IMR-90 (cell line): ENCODE measurements at regions not wholly inside any gene's neighbourhood (a gene's known extent, or its start where the extent isn't known, plus 50 kb on each side); places are given as distances from the start of the nearest gene placed in this dataset.

ENCODE experiments used
- ATAC-seq: fragments of 200-7000 bp; cut with Tn5 transposase; 2 replicates; pipeline ENCODE4 v1.9.1; 2020; ENCODE audit warnings: low read depth, mild to moderate bottlenecking, moderate library complexity
- BruUV-seq: library from RNA; stranded (reverse); fragments of 400-500 nt; replicated peaks from 2 replicates; lab custom pipeline; 2021; lab: Mats Ljungman, UMichigan
- CTCF ChIA-PET: fragments of 300-600 bp; formaldehyde crosslinking; extraction: SDS; loops from one replicate; lab custom pipeline; 2021; ENCODE audit warnings: antibody characterized with exemption; lab: Yijun Ruan, JAX
- POLR2A ChIA-PET: fragments of 300-600 bp; sonication (Branson Sonifier 250); formaldehyde crosslinking; loops from one replicate; lab custom pipeline; 2022; ENCODE audit warnings: antibody characterized with exemption; ENCODE audit not compliant: unreplicated experiment; lab: Charles Lee
- DNase-seq: peaks from one replicate; pipeline ENCODE4 v3.0.0; 2013
- H2AFZ ChIP-seq: replicated peaks from 2 replicates; pipeline ENCODE3; 2013; ENCODE audit warnings: low read length, mild to moderate bottlenecking; ENCODE audit not compliant: poor library complexity
- H2AK5ac ChIP-seq: 2 replicates; pipeline ENCODE4 v1.6.1; 2013; ENCODE audit warnings: low read depth, low read length, inconsistent platforms
- H2AK9ac ChIP-seq: replicated peaks from 2 replicates; pipeline ENCODE3; 2013; ENCODE audit warnings: mild to moderate bottlenecking, low read depth, low read length, moderate library complexity; ENCODE audit not compliant: poor library complexity
- H2BK120ac ChIP-seq: 2 replicates; pipeline ENCODE4 v1.6.1; 2013; ENCODE audit warnings: low read depth, low read length, inconsistent platforms
- H2BK15ac ChIP-seq: 3 replicates; pipeline ENCODE4 v1.6.1; 2013; ENCODE audit warnings: low read depth, low read length, inconsistent platforms
- H2BK20ac ChIP-seq: 2 replicates; pipeline ENCODE4 v1.6.1; 2013; ENCODE audit warnings: low read depth, mild to moderate bottlenecking, inconsistent platforms, low read length, moderate library complexity
- H2BK5ac ChIP-seq: 2 replicates; pipeline ENCODE4 v1.6.1; 2013; ENCODE audit warnings: mild to moderate bottlenecking, low read depth, low read length, inconsistent platforms; ENCODE audit not compliant: poor library complexity, severe bottlenecking
- H3K14ac ChIP-seq: replicated peaks from 2 replicates; pipeline ENCODE4 v1.6.1; 2013; ENCODE audit warnings: low read depth, low read length, inconsistent platforms
- H3K18ac ChIP-seq: 2 replicates; pipeline ENCODE4 v1.6.1; 2013; ENCODE audit warnings: low read depth, low read length, control low read depth
- H3K23ac ChIP-seq: 2 replicates; pipeline ENCODE4 v1.6.1; 2013; ENCODE audit warnings: low read depth, low read length, inconsistent platforms
- H3K27ac ChIP-seq: 2 replicates; pipeline ENCODE4 v1.5.1; 2013; ENCODE audit warnings: mild to moderate bottlenecking, control low read depth, low read length; ENCODE audit not compliant: insufficient read depth
- H3K27me3 ChIP-seq: 2 replicates; pipeline ENCODE4 v1.6.1; 2013; ENCODE audit warnings: low read length; ENCODE audit not compliant: control insufficient read depth, insufficient read depth
- H3K36me3 ChIP-seq: 2 replicates; pipeline ENCODE4 v1.6.1; 2013; ENCODE audit warnings: low read length, mixed read lengths; ENCODE audit not compliant: control insufficient read depth, insufficient read depth
- H3K4ac ChIP-seq: 2 replicates; pipeline ENCODE4 v1.6.1; 2013; ENCODE audit warnings: low read depth, low read length, inconsistent platforms
- H3K4me1 ChIP-seq: 2 replicates; pipeline ENCODE4 v1.6.1; 2013; ENCODE audit warnings: low read length, mixed read lengths; ENCODE audit not compliant: control insufficient read depth, insufficient read depth
- H3K4me2 ChIP-seq: 2 replicates; pipeline ENCODE4 v1.6.1; 2013; ENCODE audit warnings: low read depth, mild to moderate bottlenecking, control low read depth, low read length, moderate library complexity
- H3K4me3 ChIP-seq: 2 replicates; pipeline ENCODE4 v1.5.1; 2013; ENCODE audit warnings: low read depth, mild to moderate bottlenecking, control low read depth, low read length, moderate library complexity; ENCODE audit not compliant: insufficient read depth
- H3K56ac ChIP-seq: 2 replicates; pipeline ENCODE4 v1.6.1; 2013; ENCODE audit warnings: low read length, inconsistent platforms; ENCODE audit not compliant: insufficient read depth; ENCODE audit errors: extremely low read depth
- H3K79me1 ChIP-seq, 2 experiments: 2 replicates each; pipeline ENCODE4 v1.6.1; 2013; ENCODE audit warnings: low read length in 2 of 2, inconsistent platforms in 1 of 2, low read depth in 1 of 2
- H3K9ac ChIP-seq: 2 replicates; pipeline ENCODE4 v1.6.1; 2013; ENCODE audit warnings: low read depth, low read length, control low read depth
- H3K9me1 ChIP-seq: 2 replicates; pipeline ENCODE4 v1.6.1; 2013; ENCODE audit warnings: low read length, inconsistent platforms; ENCODE audit not compliant: insufficient read depth
- H3K9me3 ChIP-seq: 2 replicates; pipeline ENCODE4 v1.6.1; 2013; ENCODE audit warnings: low read length; ENCODE audit not compliant: control insufficient read depth, insufficient read depth
- H4K20me1 ChIP-seq: 2 replicates; pipeline ENCODE4 v1.6.1; 2013; ENCODE audit warnings: low read length, inconsistent platforms; ENCODE audit not compliant: insufficient read depth
- H4K5ac ChIP-seq: 2 replicates; pipeline ENCODE4 v1.6.1; 2013; ENCODE audit warnings: mild to moderate bottlenecking, low read depth, low read length, control low read depth
- H4K8ac ChIP-seq, 2 experiments: 2 replicates each; pipeline ENCODE4 v1.6.1; 2013; ENCODE audit warnings: low read depth in 2 of 2, low read length in 2 of 2, control low read depth in 1 of 2, inconsistent platforms in 1 of 2
- H4K91ac ChIP-seq: 2 replicates; pipeline ENCODE4 v1.6.1; 2013; ENCODE audit warnings: low read depth, low read length, inconsistent platforms; ENCODE audit not compliant: insufficient read depth
- CEBPB ChIP-seq: IDR thresholded peaks from 2 replicates; pipeline ENCODE4 v1.6.1; 2012; ENCODE audit warnings: low read depth, low read length, improper control_type of control experiment
- FOS ChIP-seq: fragments of 150-350 bp; IDR thresholded peaks from 2 replicates; pipeline ENCODE4 v1.6.1; 2016; ENCODE audit warnings: low read depth, low read length
- MAFK ChIP-seq: IDR thresholded peaks from 2 replicates; pipeline ENCODE4 v1.6.1; 2012; ENCODE audit warnings: low read depth, low read length, improper control_type of control experiment
- RFX5 ChIP-seq: IDR thresholded peaks from 2 replicates; pipeline ENCODE4 v1.8.0; 2012; ENCODE audit warnings: low read depth, mild to moderate bottlenecking, low read length, moderate library complexity
- WGBS, 2 experiments: methylation state at CpG; one replicate each; pipeline versions ENCODE4 v1.1.5 to v1.1.7; 2013; ENCODE audit warnings: missing lambda C conversion rate in 2 of 2; ENCODE audit not compliant: insufficient read length in 1 of 2; ENCODE audit errors: extremely low coverage in 2 of 2; 5-methylcytosine and 5-hydroxymethylcytosine counted together
- dilution Hi-C: fragments of 300-500 bp; cut with HindIII; formaldehyde crosslinking; loops from one replicate; pipeline ENCODE4 v1.14.3; 2018; ENCODE audit warnings: low sequenced_read_pairs; ENCODE audit not compliant: unreplicated experiment
- in situ Hi-C: fragments of 300-500 bp; cut with MboI; formaldehyde crosslinking; loops from 3 replicates; pipeline ENCODE4 v1.14.3; 2019; ENCODE audit warnings: low sequenced_read_pairs, inconsistent platforms, mixed read lengths
- intact Hi-C: fragments of 100-400 bp; cut with micrococcal nuclease; formaldehyde crosslinking; loops from 2 replicates; pipeline ENCODE4 v1.10.0; 2022

DNA sequence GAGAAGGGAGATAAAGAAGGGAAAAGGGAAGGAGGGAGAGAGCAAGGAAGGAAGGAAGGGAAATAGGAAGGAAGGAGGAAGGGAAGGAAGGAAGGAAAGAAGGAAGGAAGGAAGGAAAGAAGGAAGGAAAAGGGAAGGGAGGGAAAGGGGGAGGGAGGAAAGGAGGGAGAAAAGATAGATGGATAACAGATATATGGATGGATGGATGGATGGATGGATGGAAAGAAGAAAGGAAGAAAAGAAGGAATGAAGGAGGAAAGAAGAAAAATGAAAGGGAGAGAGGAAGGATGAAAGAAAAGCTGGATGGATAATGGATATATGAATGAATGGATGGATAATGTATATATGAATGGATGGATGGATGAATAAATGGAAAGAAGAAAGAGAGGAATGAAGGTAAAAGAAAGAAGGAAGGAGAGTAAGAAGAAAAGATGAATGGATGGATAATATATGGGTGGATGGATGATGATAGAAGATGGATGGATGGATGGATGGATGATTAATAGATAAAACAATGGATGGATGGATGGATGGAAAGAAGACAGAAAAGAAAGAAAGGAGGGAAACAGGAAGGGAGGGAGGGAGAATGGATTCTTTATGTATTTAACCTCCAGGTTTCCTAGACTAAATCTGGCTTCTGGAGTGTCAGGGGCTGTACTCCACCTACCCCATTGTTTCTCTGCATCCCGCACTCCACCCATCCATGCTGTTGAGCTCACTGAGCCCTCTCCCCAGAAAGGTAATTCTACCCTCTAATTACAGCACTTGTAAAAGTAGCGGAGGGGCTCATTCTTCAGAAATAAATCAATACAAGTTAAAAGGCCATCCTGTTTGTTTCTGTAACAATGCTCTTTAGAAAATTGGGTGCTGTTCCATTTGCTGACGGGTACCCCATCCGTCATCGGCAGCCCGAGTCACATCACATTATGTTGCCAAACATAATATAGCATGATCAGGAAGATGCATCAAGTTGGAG, 506.1 kb downstream of the MIAT start:
- H3K36me3 ChIP-seq, result no peaks in the 10 kb centered on the region
- no peak overlapping the region for H3K4ac ChIP-seq
- no peak overlapping the region for H3K27ac ChIP-seq
- dilution Hi-C loops (no loop called here), in situ Hi-C loops (no loop called here), intact Hi-C loops (no loop called here)
- no peak overlapping the region for H3K56ac ChIP-seq
- WGBS, 2 experiments, result no CpG with 5 or more reads among the region's 6 CpGs
- POLR2A ChIA-PET, result no interaction called here
- H4K20me1 ChIP-seq, result no peaks in the 10 kb centered on the region
- no peak for TF ChIP-seq MAFK
- no peak for TF ChIP-seq FOS
- no peak for TF ChIP-seq CEBPB
- no peak for TF ChIP-seq RFX5
- ATAC-seq (no peak), DNase-seq (no peak)
- no peaks in the 10 kb centered on the region for H3K9me1 ChIP-seq
- no peaks in the 10 kb centered on the region for H3K4me1 ChIP-seq
- H3K27me3 ChIP-seq, result peaks cover 55% of the 10 kb centered on the region
- H4K91ac ChIP-seq, result no peak overlapping the region
- no peak overlapping the region for H2BK20ac ChIP-seq
- H3K4me2 ChIP-seq, result no peak overlapping the region
- H3K4me3 ChIP-seq, result no peak overlapping the region
- H2AFZ ChIP-seq, result no peak overlapping the region
- CTCF ChIA-PET, result no interaction called here
- no peak overlapping the region for H2BK5ac ChIP-seq
- no peak overlapping the region for H2AK5ac ChIP-seq
- BruUV-seq, result no TSS peak
- H3K14ac ChIP-seq, result no peak overlapping the region
- no peaks in the 10 kb centered on the region for H3K79me1 ChIP-seq
- H2BK15ac ChIP-seq, result no peak overlapping the region
- H3K9ac ChIP-seq, result no peak overlapping the region
- H2AK9ac ChIP-seq, result no peak overlapping the region
- H4K8ac ChIP-seq, result no peak overlapping the region
- H3K23ac ChIP-seq, result no peak overlapping the region
- H3K9me3 ChIP-seq, result no peaks in the 10 kb centered on the region
- no peak overlapping the region for H4K5ac ChIP-seq
- no peak overlapping the region for H2BK120ac ChIP-seq
- no peak overlapping the region for H3K18ac ChIP-seq
